ENCODE measurements at regions not wholly inside any gene's neighbourhood (a gene's known extent, or its start where the extent isn't known, plus 50 kb on each side); places are given as distances from the start of the nearest gene placed in this dataset.

- no peaks in the 10 kb centered on the region for H3K9me2 ChIP-seq (ENCODE audit: insufficient read depth)
- intact Hi-C loops (cut with micrococcal nuclease) = no loop called here
- POLR2A ChIA-PET = no interaction called here
- no peak overlapping the region for H2AFZ ChIP-seq (ENCODE audit: low read depth, low read length, poor library complexity, severe bottlenecking)
- H3K79me2 ChIP-seq (ENCODE audit: insufficient read depth, low read length) = no peaks in the 10 kb centered on the region
- BruUV-seq (replicated peaks) = no TSS peak
- no peaks in the 10 kb centered on the region for H3K36me3 ChIP-seq (ENCODE audit: control insufficient read depth in 1 of 2, insufficient read depth in 2 of 2, low read length in 2 of 2)
- TF ChIP-seq ZBTB33 (IDR thresholded peaks at IDR 0.05; ENCODE audit: extremely low read depth, insufficient replicate concordance, low read length) (no peak), POLR2A (IDR thresholded peaks at IDR 0.05; ENCODE audit: borderline replicate concordance, extremely low read depth, insufficient read depth, insufficient read length) (no peak), SIN3A (IDR thresholded peaks at IDR 0.05; ENCODE audit: low read depth) (no peak), POLR2AphosphoS5 (IDR thresholded peaks at IDR 0.05; ENCODE audit: low read depth, low read length) (no peak), MAX (IDR thresholded peaks at IDR 0.05) (no peak), CTCF (IDR thresholded peaks at IDR 0.05 in 2 of 3, conservative IDR thresholded peaks at IDR 0.05 in 1 of 3; ENCODE audit: borderline replicate concordance in 1 of 3, insufficient read depth in 1 of 3, low read depth in 2 of 3, low read length in 2 of 3) (no peak), SRF (IDR thresholded peaks at IDR 0.05; ENCODE audit: low read depth) (no peak), CEBPB (IDR thresholded peaks at IDR 0.05; ENCODE audit: low read depth) (no peak), ATF3 (IDR thresholded peaks at IDR 0.05) (no peak), FOSL1 (IDR thresholded peaks at IDR 0.05; ENCODE audit: low read depth) (no peak), EZH2phosphoT487 (IDR thresholded peaks at IDR 0.05; ENCODE audit: borderline replicate concordance) (no peak), RAD21 (IDR thresholded peaks at IDR 0.05; ENCODE audit: low read depth) (no peak), EGR1 (IDR thresholded peaks at IDR 0.05; ENCODE audit: low read depth) (no peak), ZFX (IDR thresholded peaks at IDR 0.05) (no peak)
- RAD21 ChIA-PET (ENCODE audit: low non-redundant PET in 1 of 2, low total read pairs in 2 of 2, uncharacterized antibody in 2 of 2, unreplicated experiment in 2 of 2) = no interaction called here
- H3K4me1 ChIP-seq (ENCODE audit: control insufficient read depth in 1 of 2, insufficient read depth in 2 of 2, low read length in 2 of 2) = no peaks in the 10 kb centered on the region
- no peak overlapping the region for H3K9ac ChIP-seq (ENCODE audit: low read length)
- H3K27me3 ChIP-seq (ENCODE audit: insufficient read depth, low read length) = no peaks in the 10 kb centered on the region
- H3K4me3 ChIP-seq (replicated peaks in 1 of 2; ENCODE audit: low read depth in 1 of 2, low read length in 2 of 2) = no peak overlapping the region
- no peaks in the 10 kb centered on the region; a peak in 1 of 4 replicates for H3K9me3 ChIP-seq (ENCODE audit: control insufficient read depth in 1 of 2, insufficient read depth in 1 of 2, low read depth in 1 of 2, low read length in 2 of 2)
- no peaks in the 10 kb centered on the region for H4K20me1 ChIP-seq (ENCODE audit: insufficient read depth)
- no peak for DNase-seq (ENCODE audit: low read depth, low spot score)
- no peak overlapping the region for H3K27ac ChIP-seq (ENCODE audit: low read depth, low read length)
- CTCF ChIA-PET = no interaction called here
- no peak for ATAC-seq
- H3K4me2 ChIP-seq (ENCODE audit: low read length) = no peak overlapping the region
Observed at GRCh38 chr2:6487765-6488164, 377.9 kb downstream of the CMPK2 start.

All from HCT116 (cell line).